ENCODE measurements at regions not wholly inside any gene's neighbourhood (a gene's known extent, or its start where the extent isn't known, plus 50 kb on each side); places are given as distances from the start of the nearest gene placed in this dataset.
A peak's percentile ranks its signal among the peaks of the same experiment; 100 is the strongest.

DNA sequence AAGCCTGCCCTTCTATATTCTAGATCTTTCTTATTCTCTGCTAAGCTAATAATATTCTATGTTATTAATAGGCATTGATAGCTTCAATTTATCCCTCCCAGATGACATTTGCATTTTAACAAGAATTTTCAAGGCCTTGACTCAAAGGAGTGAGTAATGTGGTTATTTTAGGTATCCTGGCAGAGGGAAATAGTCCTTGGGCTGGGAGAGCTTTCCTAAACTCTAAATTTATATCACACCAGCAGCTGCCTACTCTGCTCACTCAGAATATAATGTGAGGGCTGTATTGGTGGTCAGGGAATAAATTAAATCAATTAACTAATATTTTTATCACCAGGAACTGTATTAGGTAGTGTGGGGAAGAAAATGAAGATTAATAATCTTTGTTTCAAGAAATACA is 74.8 kb upstream of the ADAM23 start:
- Mint-ChIP-seq H3K27ac (no peak overlapping the region), H3K27me3 (peaks cover 0 to 16% (median 11%) of the 10 kb centered on the region in 5 donors), H3K4me1 (peaks cover 0 to 4% (median 0%) of the 10 kb centered on the region in 7 donors), H3K36me3 (peaks cover 0 to 9% (median 0%) of the 10 kb centered on the region in 5 donors), H3K9me3 (peaks cover 6 to 21% (median 12%) of the 10 kb centered on the region in 11 donors), H3K4me3 (no peak overlapping the region)
- Histone ChIP-seq H3K9me3 (ENCODE audit: control insufficient read depth in 2 of 3, low read length in 3 of 3) (no peaks in the 10 kb centered on the region), H3K4me1 (ENCODE audit: control insufficient read depth in 2 of 2, insufficient read depth in 2 of 2, low read length in 2 of 2) (no peaks in the 10 kb centered on the region), H3K36me3 (ENCODE audit: control insufficient read depth in 2 of 3, insufficient read depth in 3 of 3, low read length in 3 of 3) (no peaks in the 10 kb centered on the region), H3K4me3 (ENCODE audit: low read length) (no peak overlapping the region), H3K27ac (ENCODE audit: low read depth, low read length) (no peak overlapping the region), H3K27me3 (ENCODE audit: control insufficient read depth in 2 of 2, insufficient read depth in 2 of 2, low read length in 2 of 2) (no peaks in the 10 kb centered on the region)
- ATAC-seq, result no peak
- intact Hi-C loops (cut with micrococcal nuclease), result no loop called here
- DNase-seq, result no peak
- ChIA-PET CTCF (no interaction called here), POLR2A (no interaction called here)

DNA sequence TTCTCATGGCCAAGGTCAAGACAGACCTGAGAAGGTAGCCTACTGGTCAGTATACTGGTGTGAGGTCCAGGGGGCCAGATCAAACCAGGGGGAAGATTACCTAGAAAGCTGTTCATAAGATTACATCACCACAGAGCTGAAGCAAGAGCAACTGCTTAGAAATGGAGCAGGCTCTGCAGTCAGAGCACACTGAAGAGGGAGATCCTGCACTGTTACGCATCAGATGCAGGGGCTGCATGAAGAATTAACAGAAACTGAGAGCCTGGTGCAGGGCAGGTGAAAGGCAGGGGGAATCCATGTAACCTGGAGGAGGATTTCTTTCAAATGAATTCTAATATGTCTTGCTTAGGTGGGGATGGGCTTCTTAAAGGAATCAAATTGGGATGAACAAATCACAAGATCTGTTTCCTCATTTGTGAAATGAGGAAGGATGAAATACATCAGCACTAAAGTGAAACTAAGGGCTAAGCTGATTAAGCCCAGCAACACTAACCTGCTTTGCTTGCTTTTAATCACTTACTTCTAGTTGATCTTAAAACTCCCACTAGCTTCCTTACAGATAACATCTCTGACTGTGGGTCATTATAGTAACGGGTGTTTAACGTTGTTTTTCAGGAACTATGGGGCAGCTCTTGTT is 74.3 kb upstream of the ADAM23 start:
- H3K9me3 Mint-ChIP-seq, result peaks cover 6 to 26% (median 14%) of the 10 kb centered on the region in 11 donors
- no peak overlapping the region for H3K4me3 Mint-ChIP-seq
- H3K27me3 Mint-ChIP-seq, result peaks cover 0 to 16% (median 11%) of the 10 kb centered on the region in 5 donors
- DNase-seq (no peak), ATAC-seq (peak; percentile 61)
- CTCF ChIA-PET, result no interaction called here
- H3K36me3 ChIP-seq (ENCODE audit: control insufficient read depth in 2 of 3, insufficient read depth in 3 of 3, low read length in 3 of 3), result no peaks in the 10 kb centered on the region
- POLR2A ChIA-PET, result no interaction called here
- no peaks in the 10 kb centered on the region for H3K27me3 ChIP-seq (ENCODE audit: control insufficient read depth in 2 of 2, insufficient read depth in 2 of 2, low read length in 2 of 2)
- H3K27ac Mint-ChIP-seq, result no peak overlapping the region
- no peak overlapping the region for H3K4me3 ChIP-seq (ENCODE audit: low read length)
- no peaks in the 10 kb centered on the region for H3K4me1 ChIP-seq (ENCODE audit: control insufficient read depth in 2 of 2, insufficient read depth in 2 of 2, low read length in 2 of 2)
- no peak overlapping the region for H3K27ac ChIP-seq (ENCODE audit: low read depth, low read length)
- intact Hi-C loops (cut with micrococcal nuclease), result no loop called here
- H3K4me1 Mint-ChIP-seq, result peaks cover 0 to 4% (median 0%) of the 10 kb centered on the region in 7 donors
- H3K36me3 Mint-ChIP-seq, result peaks cover 0 to 9% (median 0%) of the 10 kb centered on the region in 5 donors
- H3K9me3 ChIP-seq (ENCODE audit: control insufficient read depth in 2 of 3, low read length in 3 of 3), result no peaks in the 10 kb centered on the region

DNA sequence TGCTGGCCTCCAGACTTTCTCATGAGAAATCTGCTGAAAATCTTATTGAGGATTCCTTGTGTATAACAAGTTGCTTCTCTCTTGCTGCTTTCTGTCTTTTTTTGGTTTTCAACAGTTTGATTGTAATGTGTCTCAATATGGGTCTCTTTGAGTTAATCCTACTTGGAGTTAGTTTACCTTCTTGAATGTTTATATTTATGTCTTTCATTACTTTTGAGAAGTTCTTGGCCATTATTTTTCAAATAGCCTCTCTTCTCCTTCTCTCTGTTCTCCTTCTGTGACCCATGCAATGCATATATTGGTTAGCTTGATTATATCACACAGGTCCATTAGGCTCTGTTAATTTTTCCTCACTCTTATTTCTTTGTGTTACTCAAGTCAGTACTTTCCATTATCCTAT is 67.4 kb upstream of the ADAM23 start:
- POLR2A ChIA-PET, result no interaction called here
- ATAC-seq, result no peak

DNA sequence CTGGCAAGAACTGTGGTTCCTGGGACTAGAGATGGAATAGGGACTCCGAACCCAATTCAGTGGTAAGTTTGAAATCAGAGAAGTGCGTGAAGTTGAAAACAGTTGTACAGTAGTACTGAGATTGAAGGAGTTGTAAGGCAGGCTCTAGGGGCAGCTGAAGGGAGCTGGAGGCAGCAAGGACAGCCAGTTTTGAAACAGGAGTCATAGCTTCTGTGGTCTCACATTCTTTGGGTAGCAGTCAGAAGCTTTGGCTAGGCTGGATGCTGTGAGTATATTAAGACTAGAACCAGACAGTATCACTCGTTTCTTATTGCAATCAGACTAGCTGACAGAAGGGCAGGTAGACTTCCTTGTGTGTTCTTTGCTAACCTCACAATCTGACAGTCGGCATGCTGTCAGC is 64.5 kb upstream of the ADAM23 start:
- H3K9me3 Mint-ChIP-seq, result peaks cover 3 to 50% (median 17%) of the 10 kb centered on the region in 11 donors
- CTCF ChIA-PET, result no interaction called here

More for the DNA sequence above, 67.4 kb upstream of the ADAM23 start:
- no peak overlapping the region for H3K27ac ChIP-seq (ENCODE audit: low read depth, low read length)
- CTCF ChIA-PET, result no interaction called here
- H3K27me3 Mint-ChIP-seq, result peaks cover 0 to 33% (median 4%) of the 10 kb centered on the region in 5 donors
- H3K27me3 ChIP-seq (ENCODE audit: control insufficient read depth in 2 of 2, insufficient read depth in 2 of 2, low read length in 2 of 2), result no peaks in the 10 kb centered on the region
- H3K4me3 ChIP-seq (ENCODE audit: low read length), result no peak overlapping the region
- intact Hi-C loops (cut with micrococcal nuclease), result no loop called here
- H3K9me3 Mint-ChIP-seq, result peaks cover 12 to 52% (median 29%) of the 10 kb centered on the region in 11 donors
- no peaks in the 10 kb centered on the region for H3K36me3 ChIP-seq (ENCODE audit: control insufficient read depth in 2 of 3, insufficient read depth in 3 of 3, low read length in 3 of 3)
- no peak overlapping the region for H3K4me3 Mint-ChIP-seq
- no peak for DNase-seq
- peaks cover 0 to 5% (median 0%) of the 10 kb centered on the region in 3 experiments for H3K9me3 ChIP-seq (ENCODE audit: control insufficient read depth in 2 of 3, low read length in 3 of 3)
- no peak overlapping the region for H3K27ac Mint-ChIP-seq
- H3K4me1 ChIP-seq (ENCODE audit: control insufficient read depth in 2 of 2, insufficient read depth in 2 of 2, low read length in 2 of 2), result no peaks in the 10 kb centered on the region
- H3K36me3 Mint-ChIP-seq, result peaks cover 0 to 12% (median 3%) of the 10 kb centered on the region in 5 donors
- no peaks in the 10 kb centered on the region for H3K4me1 Mint-ChIP-seq

DNA sequence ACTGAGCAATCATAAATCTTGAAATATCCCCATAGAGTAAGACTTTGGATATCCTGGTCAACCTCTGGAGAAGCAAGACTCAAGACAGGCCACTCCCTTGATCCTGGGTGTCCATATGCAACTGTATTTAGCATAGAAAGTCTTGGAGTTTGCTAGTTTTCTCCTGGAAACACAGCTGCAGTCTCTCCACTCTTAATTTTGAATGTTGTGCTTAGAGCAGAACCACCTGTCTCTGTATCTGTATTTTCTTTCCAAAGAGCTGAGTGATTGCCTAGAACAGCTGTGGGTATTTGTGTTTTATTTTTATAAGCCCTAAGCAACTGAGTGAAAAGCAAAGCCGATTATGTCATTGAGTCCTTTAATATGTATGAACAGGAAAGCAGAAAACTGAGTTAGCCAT is 64.1 kb upstream of the ADAM23 start:
- H3K4me3 Mint-ChIP-seq, result no peak overlapping the region
- H3K27ac Mint-ChIP-seq, result no peak overlapping the region
- intact Hi-C loops (cut with micrococcal nuclease), result no loop called here
- no peak overlapping the region for H3K27ac ChIP-seq (ENCODE audit: low read depth, low read length)
- no peak overlapping the region for H3K4me3 ChIP-seq (ENCODE audit: low read length)
- H3K36me3 Mint-ChIP-seq, result peaks cover 0 to 12% (median 0%) of the 10 kb centered on the region in 5 donors
- H3K36me3 ChIP-seq (ENCODE audit: control insufficient read depth in 2 of 3, insufficient read depth in 3 of 3, low read length in 3 of 3), result no peaks in the 10 kb centered on the region
- no peaks in the 10 kb centered on the region for H3K4me1 ChIP-seq (ENCODE audit: control insufficient read depth in 2 of 2, insufficient read depth in 2 of 2, low read length in 2 of 2)
- H3K27me3 ChIP-seq (ENCODE audit: control insufficient read depth in 2 of 2, insufficient read depth in 2 of 2, low read length in 2 of 2), result no peaks in the 10 kb centered on the region
- H3K9me3 ChIP-seq (ENCODE audit: control insufficient read depth in 2 of 3, low read length in 3 of 3), result peaks cover 0 to 5% (median 0%) of the 10 kb centered on the region in 3 experiments
- POLR2A ChIA-PET, result no interaction called here
- peaks cover 4 to 50% (median 17%) of the 10 kb centered on the region in 11 donors for H3K9me3 Mint-ChIP-seq
- DNase-seq (no peak), ATAC-seq (no peak)
- H3K4me1 Mint-ChIP-seq, result no peaks in the 10 kb centered on the region
- peaks cover 0 to 28% (median 4%) of the 10 kb centered on the region in 5 donors for H3K27me3 Mint-ChIP-seq
- CTCF ChIA-PET, result no interaction called here

More for the DNA sequence above, 64.5 kb upstream of the ADAM23 start:
- Mint-ChIP-seq H3K36me3 (peaks cover 0 to 12% (median 0%) of the 10 kb centered on the region in 5 donors), H3K4me3 (no peak overlapping the region), H3K27me3 (peaks cover 0 to 28% (median 4%) of the 10 kb centered on the region in 5 donors), H3K4me1 (no peaks in the 10 kb centered on the region), H3K27ac (no peak overlapping the region)
- DNase-seq, result no peak
- H3K4me1 ChIP-seq (ENCODE audit: control insufficient read depth in 2 of 2, insufficient read depth in 2 of 2, low read length in 2 of 2), result no peaks in the 10 kb centered on the region
- no peak overlapping the region for H3K4me3 ChIP-seq (ENCODE audit: low read length)
- POLR2A ChIA-PET, result no interaction called here
- H3K36me3 ChIP-seq (ENCODE audit: control insufficient read depth in 2 of 3, insufficient read depth in 3 of 3, low read length in 3 of 3), result no peaks in the 10 kb centered on the region
- no peak for ATAC-seq
- no peak overlapping the region for H3K27ac ChIP-seq (ENCODE audit: low read depth, low read length)
- H3K9me3 ChIP-seq (ENCODE audit: control insufficient read depth in 2 of 3, low read length in 3 of 3), result peaks cover 0 to 5% (median 0%) of the 10 kb centered on the region in 3 experiments
- no peaks in the 10 kb centered on the region for H3K27me3 ChIP-seq (ENCODE audit: control insufficient read depth in 2 of 2, insufficient read depth in 2 of 2, low read length in 2 of 2)
- intact Hi-C loops (cut with micrococcal nuclease), result no loop called here

DNA sequence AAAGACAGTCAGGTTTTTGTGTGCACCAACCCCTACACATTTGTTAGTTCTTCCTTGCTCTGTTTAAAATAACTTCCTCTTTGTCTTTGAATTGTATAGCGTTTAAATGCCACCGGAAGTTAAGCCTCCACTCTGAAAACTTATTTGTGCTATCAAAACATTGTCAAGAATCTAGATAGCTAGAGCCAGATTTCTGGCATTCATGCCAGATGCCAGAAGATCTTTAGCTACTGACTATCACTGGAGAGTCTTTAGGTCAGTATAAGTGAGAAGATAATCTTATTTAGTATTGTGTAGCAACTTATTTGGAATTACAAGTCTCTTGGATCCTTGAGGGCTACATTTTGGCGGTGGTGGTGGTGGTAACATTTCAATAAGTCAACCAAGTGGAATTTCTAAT is 63.4 kb upstream of the ADAM23 start:
- peaks cover 6 to 53% (median 17%) of the 10 kb centered on the region in 11 donors for H3K9me3 Mint-ChIP-seq
- Histone ChIP-seq H3K4me1 (ENCODE audit: control insufficient read depth in 2 of 2, insufficient read depth in 2 of 2, low read length in 2 of 2) (no peaks in the 10 kb centered on the region), H3K4me3 (ENCODE audit: low read length) (no peak overlapping the region), H3K27me3 (ENCODE audit: control insufficient read depth in 2 of 2, insufficient read depth in 2 of 2, low read length in 2 of 2) (no peaks in the 10 kb centered on the region), H3K27ac (ENCODE audit: low read depth, low read length) (no peak overlapping the region), H3K36me3 (ENCODE audit: control insufficient read depth in 2 of 3, insufficient read depth in 3 of 3, low read length in 3 of 3) (no peaks in the 10 kb centered on the region), H3K9me3 (ENCODE audit: control insufficient read depth in 2 of 3, low read length in 3 of 3) (peaks cover 0 to 5% (median 0%) of the 10 kb centered on the region in 3 experiments)
- H3K4me3 Mint-ChIP-seq, result no peak overlapping the region
- H3K27ac Mint-ChIP-seq, result no peak overlapping the region
- H3K36me3 Mint-ChIP-seq, result peaks cover 0 to 12% (median 0%) of the 10 kb centered on the region in 5 donors
- ATAC-seq, result no peak
- no peak for DNase-seq
- intact Hi-C loops (cut with micrococcal nuclease), result no loop called here
- ChIA-PET POLR2A (no interaction called here), CTCF (no interaction called here)
- no peaks in the 10 kb centered on the region for H3K4me1 Mint-ChIP-seq
- peaks cover 0 to 29% (median 4%) of the 10 kb centered on the region in 5 donors for H3K27me3 Mint-ChIP-seq

DNA sequence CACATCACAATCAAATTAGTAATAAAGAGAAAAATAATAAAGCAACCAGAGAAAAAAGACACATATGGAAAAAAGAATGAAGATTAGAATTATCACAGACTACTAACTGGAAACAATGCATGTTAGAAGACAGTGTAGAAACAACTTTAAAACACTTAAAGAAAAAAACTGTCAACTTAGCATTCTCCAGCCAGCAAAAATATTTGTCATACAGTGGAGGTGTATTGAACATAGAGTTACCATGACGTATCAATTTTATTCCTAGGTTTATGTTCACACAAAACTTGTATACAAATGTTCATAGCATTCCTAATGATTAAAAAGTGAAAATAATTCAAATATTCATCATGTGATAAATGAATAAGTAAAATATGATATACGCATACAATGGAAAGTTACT is 61.5 kb upstream of the ADAM23 start:
- CTCF ChIA-PET, result no interaction called here
- no peak overlapping the region for H3K4me3 ChIP-seq (ENCODE audit: low read length)
- POLR2A ChIA-PET, result no interaction called here
- no peaks in the 10 kb centered on the region for H3K36me3 ChIP-seq (ENCODE audit: control insufficient read depth in 2 of 3, insufficient read depth in 3 of 3, low read length in 3 of 3)
- Mint-ChIP-seq H3K4me1 (no peaks in the 10 kb centered on the region), H3K9me3 (peaks cover 3 to 42% (median 10%) of the 10 kb centered on the region in 11 donors), H3K27me3 (peaks cover 0 to 27% (median 4%) of the 10 kb centered on the region in 5 donors), H3K4me3 (no peak overlapping the region), H3K36me3 (no peaks in the 10 kb centered on the region), H3K27ac (no peak overlapping the region)
- H3K27ac ChIP-seq (ENCODE audit: low read depth, low read length), result no peak overlapping the region
- DNase-seq (no peak), ATAC-seq (no peak)
- H3K9me3 ChIP-seq (ENCODE audit: control insufficient read depth in 2 of 3, low read length in 3 of 3), result no peaks in the 10 kb centered on the region
- intact Hi-C loops (cut with micrococcal nuclease), result no loop called here
- no peaks in the 10 kb centered on the region for H3K4me1 ChIP-seq (ENCODE audit: control insufficient read depth in 2 of 2, insufficient read depth in 2 of 2, low read length in 2 of 2)
- H3K27me3 ChIP-seq (ENCODE audit: control insufficient read depth in 2 of 2, insufficient read depth in 2 of 2, low read length in 2 of 2), result no peaks in the 10 kb centered on the region
